Small intestine (tissue), 7 donors: ENCODE measurements at regions not wholly inside any gene's neighbourhood (a gene's known extent, or its start where the extent isn't known, plus 50 kb on each side); places are given as distances from the start of the nearest gene placed in this dataset.

Experiments used
- DNase-seq, 2 donors: peaks; one replicate each; pipeline versions ENCODE4 v3.0.0 to v3.0.0-alpha.2; 2013
- FAIRE-seq: peaks from 2 replicates; lab custom pipeline; 2012; peaks lifted over from hg19 to GRCh38; lab: Jason Lieb, UNC
- H3K27ac ChIP-seq, 3 donors: one replicate each; pipeline ENCODE4 v1.5.1; 2013; ENCODE audit warnings: low read length in 2 of 3, mild to moderate bottlenecking in 2 of 3, control low read depth in 1 of 3, inconsistent platforms in 1 of 3, low read depth in 1 of 3, moderate library complexity in 1 of 3
- H3K27me3 ChIP-seq, 3 donors: one replicate each; pipeline ENCODE4 v1.6.1; 2013; ENCODE audit warnings: low read length in 3 of 3, inconsistent platforms in 1 of 3; ENCODE audit not compliant: control insufficient read depth in 3 of 3, insufficient read depth in 3 of 3
- H3K36me3 ChIP-seq, 3 donors: one replicate each; pipeline ENCODE4 v1.6.1; 2013; ENCODE audit warnings: low read length in 3 of 3, inconsistent platforms in 1 of 3, low read depth in 1 of 3, mild to moderate bottlenecking in 1 of 3, moderate library complexity in 1 of 3; ENCODE audit not compliant: control insufficient read depth in 3 of 3, insufficient read depth in 2 of 3
- H3K4me1 ChIP-seq, 3 donors: one replicate each; pipeline ENCODE4 v1.6.1; 2013; ENCODE audit warnings: low read length in 2 of 3, inconsistent platforms in 1 of 3, low read depth in 1 of 3, mild to moderate bottlenecking in 1 of 3, moderate library complexity in 1 of 3; ENCODE audit not compliant: control insufficient read depth in 3 of 3, insufficient read depth in 2 of 3
- H3K4me3 ChIP-seq, 3 donors: one replicate each; pipeline ENCODE4 v1.5.1; 2013; ENCODE audit warnings: low read length in 3 of 3, control low read depth in 1 of 3, inconsistent platforms in 1 of 3, low read depth in 1 of 3, mild to moderate bottlenecking in 1 of 3, moderate library complexity in 1 of 3
- H3K9me3 ChIP-seq, 2 donors: one replicate each; pipeline ENCODE4 v1.6.1; 2013; ENCODE audit warnings: low read depth in 1 of 2, low read length in 1 of 2; ENCODE audit not compliant: control insufficient read depth in 2 of 2, insufficient read depth in 1 of 2
- WGBS, 3 donors: extraction: QIAGEN DNeasy Blood & Tissue Kit; methylation state at CpG; one replicate each; pipeline ENCODE4 v1.1.7; 2013; 5-methylcytosine and 5-hydroxymethylcytosine counted together
- donor health status: healthy with polysubstance abuse.
- donor health status: control.
- donor health status: control.
- donor health status: Bipolar disorder and iron deficiency.
- donor health status: healthy.

GRCh38 chr1:234978397-234979295 is 150.0 kb downstream of the TOMM20 start:
- peak; percentile 89 to 97 for DNase-seq
- peaks cover 0 to 15% of the 10 kb centered on the region in 2 donors for H3K9me3 ChIP-seq
- no peak for FAIRE-seq
- H3K27me3 ChIP-seq, result no peaks in the 10 kb centered on the region
- H3K4me3 ChIP-seq, result no peak overlapping the region
- WGBS, 3 donors, result 18 to 26% (median 20%) methylated on average over 14 of the region's 14 CpGs
- H3K36me3 ChIP-seq, result no peaks in the 10 kb centered on the region
- peaks cover 15 to 71% (median 43%) of the 10 kb centered on the region in 3 donors for H3K4me1 ChIP-seq
- H3K27ac ChIP-seq, result peak overlapping the region; percentile 72 to 97 (median 93)

GRCh38 chr1:234977875-234978396 is 150.7 kb downstream of the TOMM20 start:
- Histone ChIP-seq H3K27ac (peak overlapping the region; percentile 61 to 97 (median 72)), H3K4me1 (peaks cover 15 to 78% (median 43%) of the 10 kb centered on the region in 3 donors), H3K36me3 (no peaks in the 10 kb centered on the region), H3K4me3 (no peak overlapping the region), H3K9me3 (peaks cover 0 to 15% of the 10 kb centered on the region in 2 donors), H3K27me3 (no peaks in the 10 kb centered on the region)
- DNase-seq (no peak), FAIRE-seq (no peak)
- 30 to 46% (median 32%) methylated on average over 7 of the region's 7 CpGs for WGBS, 3 donors

GRCh38 chr1:234976861-234977680 is 151.6 kb downstream of the TOMM20 start:
- peaks cover 0 to 15% of the 10 kb centered on the region in 2 donors for H3K9me3 ChIP-seq
- peaks cover 19 to 83% (median 46%) of the 10 kb centered on the region in 3 donors for H3K4me1 ChIP-seq
- peak overlapping the region; percentile 41 to 97 (median 74) for H3K27ac ChIP-seq
- H3K36me3 ChIP-seq, result no peaks in the 10 kb centered on the region
- DNase-seq (no peak), FAIRE-seq (no peak)
- H3K27me3 ChIP-seq, result no peaks in the 10 kb centered on the region
- no peak overlapping the region for H3K4me3 ChIP-seq
- 79 to 98% (median 94%) methylated on average over 15 of the region's 15 CpGs for WGBS, 3 donors

- peaks cover 0 to 15% of the 10 kb centered on the region in 2 donors for H3K9me3 ChIP-seq
- FAIRE-seq, result no peak
- peak in 1 of 2 donors; percentile 80 for DNase-seq
- peaks cover 19 to 90% (median 46%) of the 10 kb centered on the region in 3 donors for H3K4me1 ChIP-seq
- no peaks in the 10 kb centered on the region for H3K27me3 ChIP-seq
- no peaks in the 10 kb centered on the region for H3K36me3 ChIP-seq
- WGBS, 3 donors, result 70 to 80% (median 75%) methylated on average over 11 of the region's 11 CpGs
- H3K4me3 ChIP-seq, result no peak overlapping the region
- H3K27ac ChIP-seq, result peak overlapping the region; percentile 74 to 97 (median 85)
These were observed 152.4 kb downstream of the TOMM20 start for GRCh38 chr1:234975941-234976860.

GRCh38 chr1:234975122-234975940 is 153.3 kb downstream of the TOMM20 start:
- no peaks in the 10 kb centered on the region for H3K36me3 ChIP-seq
- no peaks in the 10 kb centered on the region for H3K27me3 ChIP-seq
- peak overlapping the region; percentile 74 to 97 (median 85) for H3K27ac ChIP-seq
- 65 to 72% (median 67%) methylated on average over 11 of the region's 11 CpGs for WGBS, 3 donors
- peak; percentile 81 to 83 for DNase-seq
- H3K9me3 ChIP-seq, result peaks cover 0 to 15% of the 10 kb centered on the region in 2 donors
- no peak for FAIRE-seq
- H3K4me3 ChIP-seq, result no peak overlapping the region
- H3K4me1 ChIP-seq, result peaks cover 19 to 91% (median 42%) of the 10 kb centered on the region in 3 donors

GRCh38 chr1:234973426-234974250 is 155.0 kb downstream of the TOMM20 start:
- no peaks in the 10 kb centered on the region for H3K27me3 ChIP-seq
- 14 to 60% (median 33%) methylated on average over 10 of the region's 10 CpGs for WGBS, 3 donors
- no peaks in the 10 kb centered on the region for H3K9me3 ChIP-seq
- DNase-seq (peak; percentile 85 to 91), FAIRE-seq (no peak)
- peak overlapping the region; percentile 74 to 97 (median 85) for H3K27ac ChIP-seq
- no peak overlapping the region for H3K4me3 ChIP-seq
- no peaks in the 10 kb centered on the region for H3K36me3 ChIP-seq
- peaks cover 14 to 92% (median 32%) of the 10 kb centered on the region in 3 donors for H3K4me1 ChIP-seq
